GM23338 (cell line): ENCODE measurements at regions not wholly inside any gene's neighbourhood (a gene's known extent, or its start where the extent isn't known, plus 50 kb on each side); places are given as distances from the start of the nearest gene placed in this dataset.

Experiments used
- ATAC-seq: fragments of 200-7000 bp; cut with Tn5 transposase; 3 replicates; pipeline ENCODE4 v1.9.1; 2020
- DNase-seq: peaks from one replicate; pipeline ENCODE4 v3.0.0-alpha.2; 2015; ENCODE audit warnings: low spot score
- H2AFZ ChIP-seq: fragments of 200-600 bp; sonication (generic); 2 replicates; pipeline ENCODE4 v1.8.0; 2016; ENCODE audit warnings: antibody characterized with exemption, mild to moderate bottlenecking, moderate library complexity
- H3F3A ChIP-seq: fragments of 200-600 bp; sonication (generic); replicated peaks from 2 replicates; pipeline ENCODE4 v1.8.0; 2017; ENCODE audit warnings: antibody characterized with exemption, mixed run types, low read depth
- H3K27ac ChIP-seq: fragments of 200-600 bp; sonication (generic); 2 replicates; pipeline ENCODE4 v1.6.1; 2016; ENCODE audit warnings: low read depth
- H3K27me3 ChIP-seq: fragments of 200-600 bp; sonication (generic); 2 replicates; pipeline ENCODE4 v1.8.0; 2016; ENCODE audit warnings: mild to moderate bottlenecking, mixed run types, moderate library complexity; ENCODE audit not compliant: insufficient read depth
- H3K36me3 ChIP-seq: fragments of 200-600 bp; sonication (generic); 2 replicates; pipeline ENCODE4 v1.8.0; 2016; ENCODE audit warnings: mild to moderate bottlenecking; ENCODE audit not compliant: insufficient read depth
- H3K4me1 ChIP-seq: fragments of 200-600 bp; sonication (generic); 2 replicates; pipeline ENCODE4 v1.8.0; 2016; ENCODE audit warnings: mild to moderate bottlenecking, moderate library complexity; ENCODE audit not compliant: insufficient read depth
- H3K4me2 ChIP-seq: fragments of 200-600 bp; sonication (generic); 2 replicates; pipeline ENCODE4 v1.7.1; 2017; ENCODE audit warnings: mixed run types
- H3K4me3 ChIP-seq: fragments of 200-600 bp; sonication (generic); 2 replicates; pipeline ENCODE4 v1.6.1; 2016; ENCODE audit warnings: mixed run types
- H3K79me2 ChIP-seq: fragments of 200-600 bp; sonication (generic); replicated peaks from 2 replicates; pipeline ENCODE4 v1.8.0; 2017; ENCODE audit warnings: mild to moderate bottlenecking; ENCODE audit not compliant: insufficient read depth
- H3K9me2 ChIP-seq: fragments of 200-600 bp; sonication (generic); 2 replicates; pipeline ENCODE4 v1.8.0; 2017; ENCODE audit not compliant: insufficient read depth
- H4K20me1 ChIP-seq: fragments of 200-600 bp; sonication (generic); replicated peaks from 2 replicates; pipeline ENCODE4 v1.8.0; 2017; ENCODE audit warnings: mild to moderate bottlenecking; ENCODE audit not compliant: insufficient read depth
- H3K27ac Mint-ChIP-seq: 2 replicates; pipeline ENCODE4 v1.8.0; 2020; ENCODE audit warnings: inconsistent platforms, mild to moderate bottlenecking, moderate library complexity, mixed read lengths
- H3K27me3 Mint-ChIP-seq: 3 replicates; pipeline ENCODE4 v1.8.0; 2022; ENCODE audit warnings: low read depth, mild to moderate bottlenecking, moderate library complexity, mixed read lengths, inconsistent platforms; ENCODE audit not compliant: insufficient read depth, poor library complexity
- H3K36me3 Mint-ChIP-seq: 3 replicates; pipeline ENCODE4 v1.8.0; 2021; ENCODE audit warnings: low read depth, mild to moderate bottlenecking, inconsistent platforms, moderate library complexity, mixed read lengths
- H3K4me1 Mint-ChIP-seq: 3 replicates; pipeline ENCODE4 v1.8.0; 2020; ENCODE audit warnings: mild to moderate bottlenecking, inconsistent platforms, mixed read lengths
- H3K4me3 Mint-ChIP-seq: 3 replicates; pipeline ENCODE4 v1.8.0; 2021; ENCODE audit warnings: moderate library complexity, mild to moderate bottlenecking, inconsistent platforms, mixed read lengths
- H3K9me3 Mint-ChIP-seq: 3 replicates; pipeline ENCODE4 v1.8.0; 2020; ENCODE audit warnings: moderate library complexity, mild to moderate bottlenecking, inconsistent platforms, mixed read lengths
- CREB1 ChIP-seq: fragments of 250-450 bp; sonication (Bioruptor Pico); IDR thresholded peaks from 2 replicates; pipeline ENCODE4 v1.5.0; 2020; ENCODE audit warnings: low read depth, mild to moderate bottlenecking, moderate library complexity
- CTCF ChIP-seq, 2 experiments: fragments of 200-600 bp in 1 of 2; sonication (generic) in 1 of 2; conservative IDR thresholded peaks; 2 replicates each; pipeline versions ENCODE4 v1.5.1 to v1.6.1; 2016 to 2017; ENCODE audit warnings: antibody characterized with exemption in 2 of 2, low read depth in 2 of 2, mild to moderate bottlenecking in 2 of 2, moderate library complexity in 1 of 2
- ETS1 ChIP-seq: IDR thresholded peaks from 2 replicates; pipeline ENCODE4 v1.6.1; 2016; ENCODE audit warnings: antibody characterized with exemption
- EZH2 ChIP-seq: fragments of 200-600 bp; sonication (generic); IDR thresholded peaks from one replicate; pipeline ENCODE4 v1.8.0; 2017; ENCODE audit warnings: antibody characterized with exemption, mild to moderate bottlenecking, low read depth; ENCODE audit not compliant: unreplicated experiment
- EZH2phosphoT487 ChIP-seq: fragments of 200-600 bp; sonication (generic); IDR thresholded peaks from one replicate; pipeline ENCODE4 v1.8.1; 2018; ENCODE audit warnings: antibody characterized with exemption; ENCODE audit not compliant: unreplicated experiment
- JUNB ChIP-seq: IDR thresholded peaks from one replicate; pipeline ENCODE4 v1.6.1; 2016; ENCODE audit warnings: antibody characterized with exemption; ENCODE audit not compliant: unreplicated experiment
- NANOG ChIP-seq: IDR thresholded peaks from 2 replicates; pipeline ENCODE4 v1.6.1; 2016; ENCODE audit warnings: antibody characterized with exemption, borderline replicate concordance
- POLR2AphosphoS5 ChIP-seq: IDR thresholded peaks from 2 replicates; pipeline ENCODE4 v1.6.1; 2016; ENCODE audit warnings: antibody characterized with exemption, low read depth
- REST ChIP-seq: IDR thresholded peaks from one replicate; pipeline ENCODE4 v1.6.1; 2018; ENCODE audit warnings: antibody characterized with exemption; ENCODE audit not compliant: unreplicated experiment
- STAT1 ChIP-seq: IDR thresholded peaks from one replicate; pipeline ENCODE4 v1.6.1; 2016; ENCODE audit warnings: antibody characterized with exemption; ENCODE audit not compliant: unreplicated experiment
- ZNF114 ChIP-seq: fragments of 250-450 bp; sonication (Bioruptor Pico); IDR thresholded peaks from 2 replicates; pipeline ENCODE4 v1.5.0; 2020; ENCODE audit warnings: mild to moderate bottlenecking, moderate library complexity
- ZNF331 ChIP-seq: fragments of 250-450 bp; sonication (Bioruptor Pico); IDR thresholded peaks from 2 replicates; pipeline ENCODE4 v1.5.0; 2020; ENCODE audit warnings: low read depth, mild to moderate bottlenecking, moderate library complexity
- ZNF462 ChIP-seq: fragments of 250-450 bp; sonication (Bioruptor Pico); IDR thresholded peaks from 2 replicates; pipeline ENCODE4 v1.5.0; 2020; ENCODE audit warnings: mild to moderate bottlenecking, moderate library complexity

GRCh38 chr13:33935969-33936368 is 118.0 kb downstream of the RFC3 start:
- peaks cover 3% of the 10 kb centered on the region for H3K27me3 Mint-ChIP-seq
- peaks cover 58% of the 10 kb centered on the region for H3K4me1 Mint-ChIP-seq
- H3K27ac ChIP-seq, result no peak overlapping the region
- no peak overlapping the region for H2AFZ ChIP-seq
- H4K20me1 ChIP-seq, result no peaks in the 10 kb centered on the region
- H3K36me3 ChIP-seq, result no peaks in the 10 kb centered on the region
- H3K4me2 ChIP-seq, result no peak overlapping the region
- no peaks in the 10 kb centered on the region for H3K9me2 ChIP-seq
- no peaks in the 10 kb centered on the region for H3F3A ChIP-seq
- no peak overlapping the region for H3K4me3 Mint-ChIP-seq
- no peaks in the 10 kb centered on the region for H3K79me2 ChIP-seq
- H3K4me3 ChIP-seq, result no peak overlapping the region
- H3K4me1 ChIP-seq, result peaks cover 40% of the 10 kb centered on the region
- ATAC-seq, result no peak
- peaks cover 8% of the 10 kb centered on the region; the same call in 2 of the 3 replicates for H3K9me3 Mint-ChIP-seq
- peaks cover 11% of the 10 kb centered on the region; the same call in 2 of the 3 replicates for H3K36me3 Mint-ChIP-seq
- H3K27me3 ChIP-seq, result no peaks in the 10 kb centered on the region
- no peak for DNase-seq
- TF ChIP-seq EZH2phosphoT487 (no peak), STAT1 (no peak), CREB1 (no peak), ZNF331 (CRISPR knock-in tag) (no peak), ZNF462 (CRISPR knock-in tag) (no peak), EZH2 (no peak), POLR2AphosphoS5 (no peak), NANOG (no peak), JUNB (no peak), CTCF (conservative IDR thresholded peaks at IDR 0.05; ENCODE audit: low read depth in 2 of 2) (no peak), ETS1 (no peak), REST (no peak), ZNF114 (no peak)
- peak overlapping the region; percentile 29; the same call in 1 of the 2 replicates for H3K27ac Mint-ChIP-seq
